ENCODE measurements at regions not wholly inside any gene's neighbourhood (a gene's known extent, or its start where the extent isn't known, plus 50 kb on each side); places are given as distances from the start of the nearest gene placed in this dataset.

GRCh38 chr13:81986308-81986707 is 1645.4 kb upstream of the SPRY2 start:
- no peak overlapping the region for H3K4me2 ChIP-seq (ENCODE audit: low read length)
- H3K9me2 ChIP-seq (replicated peaks; ENCODE audit: low read length), result no peaks in the 10 kb centered on the region
- intact Hi-C loops (cut with micrococcal nuclease), result no loop called here
- no peaks in the 10 kb centered on the region for H3K27me3 ChIP-seq (ENCODE audit: low read length)
- H3F3A ChIP-seq (ENCODE audit: low read length, unreplicated experiment), result no peaks in the 10 kb centered on the region
- TF ChIP-seq CTCF (conservative IDR thresholded peaks at IDR 0.05; ENCODE audit: low read depth, low read length) (no peak), EZH2phosphoT487 (IDR thresholded peaks at IDR 0.05; ENCODE audit: borderline replicate concordance, low read length) (no peak), EZH2 (IDR thresholded peaks at IDR 0.05; ENCODE audit: low read length, unreplicated experiment) (no peak)
- no TSS peak for BruUV-seq (replicated peaks)
- H2AFZ ChIP-seq (ENCODE audit: low read length), result no peak overlapping the region
- CTCF ChIA-PET, result no interaction called here
- H3K27ac ChIP-seq (ENCODE audit: low read length), result no peak overlapping the region
- DNase-seq (peak; percentile 1), ATAC-seq (no peak)
- no peaks in the 10 kb centered on the region for H3K79me2 ChIP-seq (ENCODE audit: low read length)
- H3K4me1 ChIP-seq (ENCODE audit: insufficient read depth, low read length), result no peaks in the 10 kb centered on the region
- H3K9ac ChIP-seq (ENCODE audit: low read length), result no peak overlapping the region
- no peak overlapping the region for H3K4me3 ChIP-seq (ENCODE audit: low read length)
- no peaks in the 10 kb centered on the region for H3K36me3 ChIP-seq (ENCODE audit: low read depth, low read length)
- no peaks in the 10 kb centered on the region for H3K9me3 ChIP-seq (ENCODE audit: low read length)
- POLR2A ChIA-PET (ENCODE audit: unreplicated experiment), result no interaction called here
- no peaks in the 10 kb centered on the region for H4K20me1 ChIP-seq (ENCODE audit: low read length)

- Histone ChIP-seq H3K4me1 (ENCODE audit: insufficient read depth, low read length) (no peaks in the 10 kb centered on the region), H3K36me3 (ENCODE audit: low read depth, low read length) (no peaks in the 10 kb centered on the region), H3K27ac (ENCODE audit: low read length) (no peak overlapping the region), H3K4me3 (ENCODE audit: low read length) (no peak overlapping the region), H3K4me2 (ENCODE audit: low read length) (no peak overlapping the region), H2AFZ (ENCODE audit: low read length) (no peak overlapping the region), H3K9me2 (replicated peaks; ENCODE audit: low read length) (no peaks in the 10 kb centered on the region), H3K27me3 (ENCODE audit: low read length) (no peaks in the 10 kb centered on the region), H3K79me2 (ENCODE audit: low read length) (no peaks in the 10 kb centered on the region), H3K9me3 (ENCODE audit: low read length) (no peaks in the 10 kb centered on the region), H3K9ac (ENCODE audit: low read length) (no peak overlapping the region), H4K20me1 (ENCODE audit: low read length) (no peaks in the 10 kb centered on the region), H3F3A (ENCODE audit: low read length, unreplicated experiment) (no peaks in the 10 kb centered on the region)
- no TSS peak for BruUV-seq (replicated peaks)
- ATAC-seq (no peak), DNase-seq (no peak)
- ChIA-PET CTCF (no interaction called here), POLR2A (ENCODE audit: unreplicated experiment) (no interaction called here)
- intact Hi-C loops (cut with micrococcal nuclease), result no loop called here
- no peak for TF ChIP-seq EZH2 (IDR thresholded peaks at IDR 0.05; ENCODE audit: low read length, unreplicated experiment)
- peak; percentile 27; the same call in 1 of the 2 replicates for TF ChIP-seq CTCF (conservative IDR thresholded peaks at IDR 0.05; ENCODE audit: low read depth, low read length)
Measured at GRCh38 chr13:81957121-81957520, 1616.2 kb upstream of the SPRY2 start.

- H3K4me2 ChIP-seq (ENCODE audit: low read length), result no peak overlapping the region
- no peaks in the 10 kb centered on the region for H3K4me1 ChIP-seq (ENCODE audit: insufficient read depth, low read length)
- H3K4me3 ChIP-seq (ENCODE audit: low read length), result no peak overlapping the region
- H3K79me2 ChIP-seq (ENCODE audit: low read length), result no peaks in the 10 kb centered on the region
- H2AFZ ChIP-seq (ENCODE audit: low read length), result no peak overlapping the region
- H3K27me3 ChIP-seq (ENCODE audit: low read length), result no peaks in the 10 kb centered on the region
- H3K36me3 ChIP-seq (ENCODE audit: low read depth, low read length), result no peaks in the 10 kb centered on the region
- TF ChIP-seq EZH2phosphoT487 (IDR thresholded peaks at IDR 0.05; ENCODE audit: borderline replicate concordance, low read length), result no peak
- no peak for TF ChIP-seq EZH2 (IDR thresholded peaks at IDR 0.05; ENCODE audit: low read length, unreplicated experiment)
- peak; percentile 61 for TF ChIP-seq CTCF (conservative IDR thresholded peaks at IDR 0.05; ENCODE audit: low read depth, low read length)
- no TSS peak for BruUV-seq (replicated peaks)
- DNase-seq (peak; percentile 42), ATAC-seq (peak; percentile 77)
- H3K9me2 ChIP-seq (replicated peaks; ENCODE audit: low read length), result no peaks in the 10 kb centered on the region
- H3F3A ChIP-seq (ENCODE audit: low read length, unreplicated experiment), result no peaks in the 10 kb centered on the region
- no peaks in the 10 kb centered on the region for H4K20me1 ChIP-seq (ENCODE audit: low read length)
- H3K9ac ChIP-seq (ENCODE audit: low read length), result no peak overlapping the region
- ChIA-PET POLR2A (ENCODE audit: unreplicated experiment) (no interaction called here), CTCF (interaction anchor here (0.8 kb wide), 1 partner anchor 766 kb away, joined by 3 read pairs; no protein-coding TSS in a partner anchor)
- no peaks in the 10 kb centered on the region for H3K9me3 ChIP-seq (ENCODE audit: low read length)
- no peak overlapping the region for H3K27ac ChIP-seq (ENCODE audit: low read length)
- intact Hi-C loops (cut with micrococcal nuclease), result loop anchor here (1.0 kb wide), 2 partner anchors 145 to 400 kb away; no protein-coding TSS in a partner anchor
Measured at GRCh38 chr13:81929988-81930387, 1589.1 kb upstream of the SPRY2 start.
